ENCODE measurements at regions not wholly inside any gene's neighbourhood (a gene's known extent, or its start where the extent isn't known, plus 50 kb on each side); places are given as distances from the start of the nearest gene placed in this dataset.

DNA sequence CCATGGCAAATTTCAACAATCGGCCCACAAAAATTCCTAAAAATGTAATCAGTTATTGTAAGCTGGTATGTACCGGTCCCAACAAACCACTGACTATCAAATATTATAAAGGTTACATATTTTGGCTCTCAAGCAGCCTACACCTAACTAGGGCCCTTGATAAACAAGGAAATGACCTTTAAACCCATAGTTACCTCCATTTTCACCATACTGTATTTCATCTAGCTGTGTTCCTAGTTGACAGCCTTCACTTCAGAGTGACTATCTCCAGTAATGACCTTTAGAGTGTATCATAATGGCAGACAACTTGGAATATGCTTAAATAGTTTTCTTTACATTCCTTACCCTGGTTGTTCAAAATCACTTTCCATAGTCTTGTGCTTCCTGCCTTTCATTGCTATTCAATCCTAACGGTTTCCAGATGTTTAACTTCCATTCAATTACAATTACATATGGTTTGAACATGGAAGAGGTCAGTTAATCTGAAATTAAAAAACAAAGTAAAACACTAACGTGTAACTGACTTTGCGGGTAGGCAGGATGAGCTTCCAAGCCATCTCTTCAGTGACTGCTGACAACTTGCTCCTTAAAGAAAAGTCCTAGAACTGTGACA is 111.9 kb upstream of the TSC22D2 start:
- TF ChIP-seq POLR2A (IDR thresholded peaks at IDR 0.05) (no peak), CTCF (IDR thresholded peaks at IDR 0.05) (no peak), POLR2AphosphoS5 (IDR thresholded peaks at IDR 0.05) (no peak)
